ENCODE measurements at regions not wholly inside any gene's neighbourhood (a gene's known extent, or its start where the extent isn't known, plus 50 kb on each side); places are given as distances from the start of the nearest gene placed in this dataset. TPM values are rescaled to one million over a fixed set of nuclear protein-coding genes. Genes with fewer than 3 reads are reported as not detected.
"Not testable (repeated sequence)": the region's sequence is repeated elsewhere in the genome, so short reads cannot be mapped to it uniquely, and the experiment has no call there.

- H3K4me1 Mint-ChIP-seq; H2AFZ ChIP-seq (replicated peaks); H4K20me1 ChIP-seq (ENCODE audit: low read depth); H3F3A ChIP-seq (ENCODE audit: low read depth); H3K79me2 ChIP-seq (ENCODE audit: low read depth); DNase-seq (ENCODE audit: low spot score); H3K9ac ChIP-seq; H3K4me1 ChIP-seq; H3K27ac Mint-ChIP-seq; H3K27me3 Mint-ChIP-seq (ENCODE audit: insufficient read depth, low read depth); H3K4me3 Mint-ChIP-seq; H3K27ac ChIP-seq; H3K4me3 ChIP-seq; H3K36me3 ChIP-seq; H3K9me3 ChIP-seq (ENCODE audit: low read depth); H3K27me3 ChIP-seq; H3K9me3 Mint-ChIP-seq; H3K4me2 ChIP-seq; H3K36me3 Mint-ChIP-seq: not testable (repeated sequence)
Measured at GRCh38 chr1:148211191-148211590, 59.1 kb upstream of the NBPF11 start.

- H3K27me3 ChIP-seq; DNase-seq (ENCODE audit: low spot score); H3K4me1 Mint-ChIP-seq; H3K4me1 ChIP-seq; H3K4me3 Mint-ChIP-seq; H3K9me3 Mint-ChIP-seq; H3F3A ChIP-seq (ENCODE audit: low read depth); H3K27ac ChIP-seq; H3K27me3 Mint-ChIP-seq (ENCODE audit: insufficient read depth, low read depth); H3K27ac Mint-ChIP-seq; H3K36me3 ChIP-seq; H3K9me3 ChIP-seq (ENCODE audit: low read depth); H3K36me3 Mint-ChIP-seq; H3K4me2 ChIP-seq; H2AFZ ChIP-seq (replicated peaks); H3K9ac ChIP-seq; H3K79me2 ChIP-seq (ENCODE audit: low read depth); H3K4me3 ChIP-seq; H4K20me1 ChIP-seq (ENCODE audit: low read depth): not testable (repeated sequence)
Measured at GRCh38 chr1:148210624-148211023, 58.5 kb upstream of the NBPF11 start.

- H3K79me2 ChIP-seq (ENCODE audit: low read depth); H3K9ac ChIP-seq; DNase-seq (ENCODE audit: low spot score); H3K4me1 ChIP-seq; H3K27ac Mint-ChIP-seq; H3K4me3 Mint-ChIP-seq; H3K27ac ChIP-seq; H3K36me3 ChIP-seq; H4K20me1 ChIP-seq (ENCODE audit: low read depth); H3K4me2 ChIP-seq; H3K9me3 Mint-ChIP-seq; H3K36me3 Mint-ChIP-seq; H2AFZ ChIP-seq (replicated peaks); H3F3A ChIP-seq (ENCODE audit: low read depth); H3K27me3 ChIP-seq; H3K4me1 Mint-ChIP-seq; H3K27me3 Mint-ChIP-seq (ENCODE audit: insufficient read depth, low read depth); H3K4me3 ChIP-seq; H3K9me3 ChIP-seq (ENCODE audit: low read depth): not testable (repeated sequence)
Measured at GRCh38 chr1:148210166-148210565, 58.1 kb upstream of the NBPF11 start.

GRCh38 chr1:148202013-148202412 lies 49.9 kb upstream of the NBPF11 start:
- not testable (repeated sequence) for H3K4me2 ChIP-seq; H3K36me3 ChIP-seq; H3K9ac ChIP-seq; H3K79me2 ChIP-seq (ENCODE audit: low read depth); H3K27me3 ChIP-seq; H2AFZ ChIP-seq (replicated peaks); H3K36me3 Mint-ChIP-seq; H3K4me3 Mint-ChIP-seq; H3K9me3 ChIP-seq (ENCODE audit: low read depth); H3K9me3 Mint-ChIP-seq; H3K27ac ChIP-seq; H3K4me1 ChIP-seq; H3K27ac Mint-ChIP-seq; H4K20me1 ChIP-seq (ENCODE audit: low read depth); H3F3A ChIP-seq (ENCODE audit: low read depth); H3K27me3 Mint-ChIP-seq (ENCODE audit: insufficient read depth, low read depth); DNase-seq (ENCODE audit: low spot score); H3K4me3 ChIP-seq; H3K4me1 Mint-ChIP-seq

Small RNA genes lying in the stretch of these regions (microRNA-seq; reads per million reads assigned to microRNA genes)
- gene MIR5087 = not detected
- not detected for gene MIR6077

Small RNA genes lying in the stretch of these regions (small RNA-seq; reads per million reads assigned to genes)
- gene AC239809.1 = not detected
- gene MIR6077 = not detected
- gene RF00019 = not detected
- gene RNU1-120P = 1.2 reads per million, percentile 82 among the genes with 10 or more reads in this experiment
- 26.5 reads per million, percentile 97 among the genes with 10 or more reads in this experiment for gene RNU1-122P
- gene RNU1-13P = not detected
- gene RNVU1-1 = 0.27 reads per million, percentile 20 among the genes with 10 or more reads in this experiment
- not detected for gene RNVU1-2
- 2.2 reads per million, percentile 89 among the genes with 10 or more reads in this experiment for gene RNVU1-3

All from neural progenitor cell (in vitro differentiated cells).